Skeletal muscle cell (primary cell): ENCODE measurements at regions not wholly inside any gene's neighbourhood (a gene's known extent, or its start where the extent isn't known, plus 50 kb on each side); places are given as distances from the start of the nearest gene placed in this dataset.
"Not testable (repeated sequence)": the region's sequence is repeated elsewhere in the genome, so short reads cannot be mapped to it uniquely, and the experiment has no call there.

Experiments
- DNase-seq: peaks from one replicate; pipeline ENCODE4 v3.0.0-alpha.2; 2010; ENCODE audit warnings: low read depth
- H3K4me3 ChIP-seq: 2 replicates; pipeline ENCODE4 v1.5.1; 2011; ENCODE audit warnings: low read depth, mild to moderate bottlenecking, control low read depth, low read length, moderate library complexity

DNA sequence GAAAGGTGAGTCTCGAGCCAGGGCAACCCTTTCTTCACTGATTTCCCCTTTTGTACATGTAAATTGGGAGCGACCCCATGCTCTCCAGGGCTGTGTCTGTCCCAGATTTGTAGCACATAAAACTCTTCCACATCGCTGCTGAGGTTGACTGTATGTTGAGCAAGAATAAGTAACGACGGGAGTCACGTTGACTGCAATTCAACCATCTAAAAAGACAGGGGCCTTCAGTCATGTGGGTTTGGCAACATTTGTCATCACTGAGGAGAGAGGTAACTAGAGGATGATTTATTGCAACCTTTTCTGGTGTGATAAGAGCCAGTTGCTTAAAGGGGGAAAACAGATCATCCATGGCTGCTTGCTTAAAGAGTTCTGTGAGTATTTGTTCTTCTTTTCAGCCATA, 159.4 kb upstream of the SULF2 start:
- DNase-seq: no peak
- no peak overlapping the region for H3K4me3 ChIP-seq

DNA sequence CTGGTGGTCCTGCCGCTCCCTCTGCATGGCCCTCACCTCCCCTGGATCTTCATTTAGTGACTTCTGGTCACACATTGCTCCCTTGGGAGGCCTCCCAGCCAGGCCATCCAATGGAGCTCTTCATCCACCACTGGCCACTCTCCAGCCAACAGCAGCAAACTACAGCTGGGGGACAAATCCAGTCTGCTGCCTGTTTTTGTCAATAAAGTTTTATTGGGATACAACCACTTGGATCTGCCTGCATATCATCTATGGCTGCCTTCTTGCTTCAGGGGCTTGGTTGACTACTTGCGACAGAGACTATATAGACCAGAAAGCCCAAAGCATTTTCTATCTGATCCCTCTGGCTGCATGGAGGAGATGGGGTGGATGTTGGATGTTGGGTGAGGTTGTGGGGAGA, 156.6 kb upstream of the SULF2 start:
- H3K4me3 ChIP-seq: no peak overlapping the region
- DNase-seq: no peak

DNA sequence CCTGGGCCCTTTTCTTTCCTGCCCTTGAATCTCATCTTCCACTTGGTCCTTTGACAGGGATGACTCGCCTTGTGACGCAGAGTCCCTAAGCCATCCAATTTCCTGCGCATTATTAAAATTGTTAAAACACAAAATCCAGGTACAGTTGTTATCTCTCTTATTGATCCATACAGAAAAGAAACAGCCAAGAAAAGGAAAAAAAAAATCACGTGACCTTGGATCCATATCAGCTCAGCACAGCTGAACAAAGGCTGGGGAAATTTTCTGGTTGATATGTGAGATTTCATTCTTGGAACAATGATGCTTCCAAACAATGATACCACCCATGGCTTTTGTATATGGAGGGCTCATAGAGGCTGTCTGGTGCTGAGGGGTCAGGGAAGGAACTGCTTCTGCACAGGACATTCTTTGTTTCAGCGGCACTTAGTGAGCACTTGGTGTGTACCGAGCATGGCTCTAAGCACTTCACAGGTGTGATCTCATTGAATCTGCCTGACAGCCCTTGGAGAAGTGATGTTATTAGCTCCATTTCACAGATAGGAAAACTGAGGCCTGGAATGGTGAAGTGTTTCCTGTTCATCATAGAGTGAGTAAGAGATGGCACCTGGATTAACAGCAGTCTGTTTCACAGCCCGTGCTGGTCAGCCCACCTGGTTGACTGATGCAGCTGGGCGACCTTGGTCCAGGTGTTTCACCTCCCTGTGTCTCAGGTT, 155.0 kb upstream of the SULF2 start:
- no peak for DNase-seq

DNA sequence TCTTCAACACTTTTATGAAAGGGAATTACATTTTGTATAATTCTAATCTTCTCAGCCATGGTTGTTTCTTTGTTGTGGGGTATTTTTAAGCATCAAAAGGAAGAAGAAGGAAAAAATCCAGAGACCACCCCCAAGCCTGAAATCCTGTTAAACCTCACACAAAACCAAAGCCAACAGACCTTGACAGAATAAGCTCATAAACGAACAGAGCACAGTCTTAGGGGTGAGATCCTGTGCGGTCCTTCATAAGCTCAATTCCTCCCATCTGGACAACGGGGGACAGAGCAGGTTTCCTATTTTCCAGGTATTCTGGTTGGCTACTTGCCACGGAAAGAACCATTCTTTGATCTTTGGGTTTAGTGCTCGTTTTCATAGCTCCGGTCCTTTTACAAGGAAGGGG, 151.3 kb upstream of the SULF2 start:
- H3K4me3 ChIP-seq: no peak overlapping the region
- DNase-seq: no peak

More for the DNA sequence above, 155.0 kb upstream of the SULF2 start:
- no peak overlapping the region for H3K4me3 ChIP-seq

DNA sequence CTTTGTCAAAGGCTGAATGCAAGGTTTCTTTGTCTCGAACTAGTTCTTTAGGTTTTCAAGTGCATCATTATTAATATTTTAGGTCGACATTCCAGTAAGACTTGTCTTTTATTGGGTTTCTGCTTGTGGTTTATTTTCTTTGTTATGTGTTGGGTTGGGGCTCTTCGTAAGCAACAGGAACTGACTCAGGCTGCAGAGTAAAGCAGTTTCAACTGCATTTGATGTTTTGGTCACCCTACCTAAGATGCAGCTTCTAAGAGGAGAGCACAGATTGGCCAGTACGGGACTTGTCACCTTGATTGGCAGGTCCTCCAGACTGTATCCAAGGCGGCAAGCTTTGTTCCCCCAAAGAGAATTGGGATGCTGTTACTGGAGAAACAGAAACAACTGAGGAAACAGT, 149.5 kb upstream of the SULF2 start:
- no peak for DNase-seq
- H3K4me3 ChIP-seq: no peak overlapping the region

DNA sequence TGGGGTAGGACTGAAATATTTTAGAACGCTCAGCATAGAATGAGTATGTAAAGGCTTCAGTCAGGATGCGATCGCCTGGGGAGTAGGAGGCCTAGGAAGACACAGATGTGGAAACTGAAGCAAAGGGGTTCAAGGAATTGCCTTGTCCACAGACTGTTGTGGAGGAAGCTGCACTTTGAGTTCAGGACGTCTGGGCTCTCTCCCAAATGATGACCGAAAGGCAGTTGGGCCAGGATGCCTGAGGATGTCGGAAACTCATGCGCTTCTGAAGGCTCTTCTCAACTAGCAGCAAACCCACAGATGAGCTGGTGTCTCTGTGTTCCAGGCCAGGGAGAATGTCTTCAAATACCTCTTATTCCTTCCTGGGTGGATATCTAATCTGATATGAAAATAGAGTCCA, 146.2 kb upstream of the SULF2 start:
- no peak overlapping the region for H3K4me3 ChIP-seq
- no peak for DNase-seq

DNA sequence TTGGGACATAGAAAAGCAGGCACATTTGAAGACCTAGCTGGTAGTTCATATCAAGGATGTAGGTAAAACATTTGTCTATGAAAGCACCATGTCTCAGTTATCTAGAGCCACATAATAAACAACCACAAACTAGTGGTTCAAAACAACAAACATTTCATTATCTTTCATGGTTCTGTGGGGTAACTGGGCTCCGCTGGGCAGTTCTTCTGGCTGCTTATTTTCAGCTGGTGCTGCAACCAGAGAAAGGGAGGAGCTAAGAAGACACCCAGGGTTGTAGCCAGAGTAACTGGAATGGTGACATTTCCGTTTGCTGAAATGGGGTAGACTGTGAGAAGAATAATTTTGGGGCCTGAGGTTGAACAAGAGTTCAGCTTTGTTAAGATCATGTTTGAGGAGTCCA, 145.7 kb upstream of the SULF2 start:
- no peak for DNase-seq
- no peak overlapping the region for H3K4me3 ChIP-seq

DNA sequence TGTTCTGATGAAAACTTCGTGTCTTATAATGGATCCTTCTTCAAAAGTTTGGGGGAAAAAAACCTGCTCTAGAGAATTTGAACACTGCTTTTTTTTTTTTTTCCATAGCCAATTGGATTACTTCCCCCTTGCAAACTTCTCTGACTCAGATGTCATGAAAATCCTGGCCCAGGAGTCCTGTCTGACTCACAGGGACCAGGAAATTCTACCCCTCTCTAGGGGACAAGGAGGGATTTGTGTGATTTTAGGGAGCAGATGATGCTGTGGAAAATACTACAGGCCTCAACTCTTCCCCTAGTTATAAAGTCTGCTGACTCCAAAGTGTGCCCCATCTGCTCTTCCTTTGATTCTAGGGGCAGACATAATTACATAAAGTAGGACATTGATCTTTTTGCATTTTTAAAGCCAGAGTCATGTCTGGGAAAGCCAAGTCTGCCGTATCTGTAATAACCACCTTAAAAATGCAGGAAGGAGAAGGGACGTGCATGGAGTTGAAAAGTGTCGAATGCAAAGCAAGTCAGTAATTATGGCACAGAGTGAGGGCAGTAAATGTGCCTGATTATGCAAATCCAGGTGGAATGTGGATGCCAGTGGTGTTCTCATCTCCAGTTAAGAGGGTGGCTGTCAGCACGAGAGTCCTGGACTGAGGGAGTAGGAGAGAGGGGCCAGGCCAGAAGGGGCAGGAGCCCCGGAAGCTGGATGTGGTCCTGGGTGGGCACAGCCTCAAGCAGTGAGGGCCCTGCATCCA, 144.3 kb upstream of the SULF2 start:
- DNase-seq: peak; percentile 74
- no peak overlapping the region for H3K4me3 ChIP-seq

DNA sequence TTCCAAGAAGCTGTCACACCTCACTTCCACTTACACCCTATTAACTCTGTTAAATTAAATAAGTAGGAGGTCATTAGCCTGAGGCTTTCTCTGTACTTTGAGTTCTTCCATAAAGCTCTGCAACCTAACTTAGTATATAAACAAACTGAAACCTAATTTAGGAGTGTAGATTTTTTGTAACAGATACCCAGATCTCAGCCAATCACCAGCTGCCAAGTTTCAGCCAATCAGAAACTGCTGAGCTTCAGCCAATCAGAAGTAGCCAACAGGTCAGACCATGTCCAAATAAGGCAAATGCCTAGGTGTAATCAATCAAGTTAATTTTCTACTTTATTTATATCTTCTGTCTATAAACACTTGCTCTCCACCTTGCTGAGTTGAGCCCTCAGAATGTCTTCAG, 142.7 kb upstream of the SULF2 start:
- DNase-seq: no peak
- no peak overlapping the region for H3K4me3 ChIP-seq

DNA sequence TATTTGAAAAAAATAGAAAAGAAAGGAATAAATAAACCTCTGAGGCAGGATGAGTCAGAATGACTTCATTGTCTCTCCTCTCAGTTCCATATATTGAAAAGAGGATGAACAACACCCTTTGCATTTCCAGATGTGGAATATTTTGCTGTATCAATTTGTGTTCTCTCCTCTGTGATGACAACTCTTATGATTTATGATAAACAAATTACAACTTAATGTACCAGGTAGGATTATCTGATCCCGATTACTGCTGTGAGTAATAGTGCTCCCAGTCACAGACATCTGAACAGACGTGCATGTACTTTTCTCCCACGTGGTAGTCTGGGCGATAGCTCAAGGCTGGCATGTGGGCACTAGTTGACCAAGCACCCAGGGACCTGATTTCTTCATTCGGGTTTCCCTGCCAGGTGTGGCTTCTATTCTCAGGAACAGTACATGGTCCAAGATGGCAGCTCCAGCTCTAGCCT, 142.1 kb upstream of the SULF2 start:
- DNase-seq: peak; percentile 25
- no peak overlapping the region for H3K4me3 ChIP-seq

DNA sequence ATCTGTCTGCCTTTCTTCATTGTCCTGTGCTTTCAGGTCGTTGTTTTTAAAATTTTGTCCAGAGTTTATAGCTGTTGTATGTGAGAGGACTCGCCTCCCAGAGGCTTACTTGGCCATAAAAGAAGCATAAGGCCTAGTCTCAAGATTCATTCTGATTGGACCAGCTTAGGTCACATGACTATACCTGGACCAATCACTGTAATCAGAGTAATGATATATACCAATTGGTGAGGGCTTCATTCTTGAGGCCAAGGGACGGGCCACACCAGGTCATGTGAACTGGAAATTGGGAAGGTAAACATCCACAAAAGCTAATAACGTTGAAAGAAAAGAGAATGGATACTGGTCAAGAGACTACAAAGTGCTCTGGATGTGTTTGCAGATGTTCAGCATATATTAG, 141.4 kb upstream of the SULF2 start:
- H3K4me3 ChIP-seq: no peak overlapping the region
- no peak for DNase-seq

DNA sequence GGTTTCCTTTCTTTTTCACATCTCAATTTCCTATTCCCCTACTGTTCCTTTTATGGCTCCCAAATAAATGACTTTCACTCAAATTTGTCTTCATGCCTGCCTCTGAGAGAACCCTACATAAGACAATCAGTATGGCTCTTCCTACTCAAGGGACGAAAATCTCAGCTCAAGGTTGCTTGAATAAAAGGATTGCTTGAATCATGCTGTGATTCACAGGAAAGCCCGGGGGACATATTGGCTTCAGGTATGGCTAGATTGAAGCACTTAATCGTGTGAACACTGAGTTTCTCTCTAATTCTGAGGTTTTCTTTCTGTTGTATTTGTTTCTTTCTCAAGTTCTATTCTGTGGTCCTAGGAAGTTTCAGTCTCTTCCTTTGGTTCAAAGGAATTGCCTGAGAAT, 140.3 kb upstream of the SULF2 start:
- no peak for DNase-seq
- H3K4me3 ChIP-seq: no peak overlapping the region

DNA sequence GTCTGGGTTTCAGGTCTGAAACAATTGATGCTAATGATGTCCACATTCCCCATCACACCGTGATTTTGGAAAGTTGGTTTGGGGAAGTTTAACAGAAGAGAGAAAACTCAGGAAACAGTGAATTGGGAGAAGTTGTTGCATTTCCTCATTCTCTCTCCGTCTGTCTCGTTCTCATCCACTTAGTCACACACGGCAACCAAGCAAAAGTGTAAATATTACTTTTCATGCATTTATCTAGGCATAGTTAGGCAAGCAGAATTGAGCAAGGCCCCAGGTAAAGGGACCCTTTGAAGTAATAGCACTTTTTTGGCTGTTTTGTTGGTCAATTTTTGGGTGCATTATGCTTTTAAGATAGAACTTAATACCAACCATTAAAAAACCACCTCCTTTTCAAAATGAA, 137.0 kb upstream of the SULF2 start:
- no peak overlapping the region for H3K4me3 ChIP-seq
- DNase-seq: no peak

DNA sequence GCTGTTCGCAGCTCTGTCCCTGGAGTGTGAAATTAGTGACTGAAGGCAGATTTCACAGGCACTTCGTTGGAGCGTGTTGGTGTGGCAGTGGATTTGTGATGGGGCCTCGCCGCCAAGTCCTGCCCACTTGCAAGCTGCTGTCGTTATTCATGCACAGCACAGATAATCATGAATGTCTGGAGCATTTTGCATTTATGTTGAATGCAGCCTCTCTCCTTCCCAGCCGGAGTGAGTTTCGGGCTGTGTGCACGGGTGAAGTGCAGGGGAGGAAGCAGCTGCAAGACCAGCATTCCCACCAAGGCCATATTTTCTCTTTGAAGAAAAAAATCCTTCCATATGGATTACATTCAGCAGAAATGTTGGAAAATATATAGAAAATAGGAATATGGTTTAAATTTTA, 136.5 kb upstream of the SULF2 start:
- not testable (repeated sequence) for DNase-seq, H3K4me3 ChIP-seq

DNA sequence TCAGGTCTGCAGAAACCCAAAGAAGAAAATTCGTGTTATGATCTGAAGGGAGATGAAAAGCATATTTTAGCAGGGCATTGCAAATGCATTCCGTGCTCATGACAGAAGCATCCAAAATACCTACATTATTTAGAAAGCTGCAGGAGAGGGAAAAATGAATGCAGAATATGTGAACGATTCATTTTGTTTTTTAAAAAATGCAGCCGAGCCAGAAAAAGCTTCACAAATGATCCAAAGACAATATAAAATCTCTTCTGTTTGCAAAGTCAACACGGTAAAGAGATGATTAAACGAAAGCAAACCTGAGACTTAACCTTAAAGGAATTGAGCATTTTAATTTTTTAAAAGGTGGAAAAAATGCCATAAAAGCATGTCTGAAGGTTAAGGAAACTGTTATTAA, 136.1 kb upstream of the SULF2 start:
- no peak overlapping the region for H3K4me3 ChIP-seq
- no peak for DNase-seq

DNA sequence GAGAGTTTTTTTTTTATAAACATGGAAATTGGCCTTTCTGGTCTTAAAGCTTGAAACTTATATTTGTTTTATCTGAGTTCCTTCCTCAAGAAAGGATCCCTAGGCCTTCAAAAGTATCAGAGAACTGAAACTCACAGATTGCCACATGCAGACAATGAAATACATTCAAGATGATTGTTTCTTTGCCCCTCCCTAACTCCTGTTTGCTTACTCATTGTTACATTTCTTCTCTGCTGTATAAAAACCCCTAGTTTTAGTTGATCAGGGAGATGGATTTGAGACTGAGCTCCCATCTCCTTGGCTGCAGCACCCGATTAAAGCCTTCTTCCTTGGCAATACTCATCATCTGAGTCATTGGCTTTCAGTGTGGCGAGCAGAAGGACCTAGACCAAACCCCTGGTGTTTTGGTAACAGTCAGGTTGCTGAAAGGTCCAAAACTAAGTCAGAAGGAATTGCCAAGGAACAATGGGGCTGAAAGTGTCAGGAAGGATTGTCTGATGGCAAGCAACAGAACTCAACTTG, 132.3 kb upstream of the SULF2 start:
- DNase-seq: no peak
- no peak overlapping the region for H3K4me3 ChIP-seq

DNA sequence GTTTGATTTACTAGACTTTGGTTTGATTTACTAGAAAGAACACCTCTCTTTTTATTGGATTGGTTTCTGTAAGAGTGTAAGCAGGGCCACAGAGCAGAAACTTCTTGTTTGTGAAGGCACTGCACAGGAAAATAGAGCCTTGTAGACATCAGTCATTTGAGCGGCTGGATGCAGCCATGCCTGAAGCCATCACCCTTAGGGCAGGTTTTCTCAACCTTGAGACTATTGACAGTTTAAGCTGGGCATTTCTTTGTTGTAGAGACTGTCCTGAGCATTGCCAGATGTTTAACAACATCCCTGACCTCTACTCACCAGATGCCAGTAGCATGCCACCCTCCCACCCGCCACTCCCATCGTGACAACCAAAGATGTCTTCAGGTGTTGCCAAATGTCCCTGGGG, 130.2 kb upstream of the SULF2 start:
- no peak overlapping the region for H3K4me3 ChIP-seq
- DNase-seq: no peak

DNA sequence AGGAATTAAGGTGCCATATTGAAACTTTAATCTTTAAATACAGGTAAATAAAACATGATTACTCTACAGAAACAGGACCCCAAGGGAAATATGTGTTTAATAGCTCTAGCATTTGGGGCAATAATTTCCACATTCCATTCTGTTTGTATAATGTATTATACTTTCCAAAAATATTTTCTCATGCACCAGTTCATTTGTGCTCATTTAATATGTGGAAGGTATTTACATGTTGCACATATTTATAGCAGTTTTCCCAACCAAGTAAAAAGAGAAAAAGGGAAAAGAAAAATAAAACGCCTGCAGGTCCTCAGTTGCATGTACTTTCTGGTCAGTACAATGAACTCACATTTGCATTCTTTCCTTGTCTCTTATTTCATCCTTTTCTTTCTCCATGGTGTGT, 129.5 kb upstream of the SULF2 start:
- DNase-seq: no peak
- H3K4me3 ChIP-seq: no peak overlapping the region

DNA sequence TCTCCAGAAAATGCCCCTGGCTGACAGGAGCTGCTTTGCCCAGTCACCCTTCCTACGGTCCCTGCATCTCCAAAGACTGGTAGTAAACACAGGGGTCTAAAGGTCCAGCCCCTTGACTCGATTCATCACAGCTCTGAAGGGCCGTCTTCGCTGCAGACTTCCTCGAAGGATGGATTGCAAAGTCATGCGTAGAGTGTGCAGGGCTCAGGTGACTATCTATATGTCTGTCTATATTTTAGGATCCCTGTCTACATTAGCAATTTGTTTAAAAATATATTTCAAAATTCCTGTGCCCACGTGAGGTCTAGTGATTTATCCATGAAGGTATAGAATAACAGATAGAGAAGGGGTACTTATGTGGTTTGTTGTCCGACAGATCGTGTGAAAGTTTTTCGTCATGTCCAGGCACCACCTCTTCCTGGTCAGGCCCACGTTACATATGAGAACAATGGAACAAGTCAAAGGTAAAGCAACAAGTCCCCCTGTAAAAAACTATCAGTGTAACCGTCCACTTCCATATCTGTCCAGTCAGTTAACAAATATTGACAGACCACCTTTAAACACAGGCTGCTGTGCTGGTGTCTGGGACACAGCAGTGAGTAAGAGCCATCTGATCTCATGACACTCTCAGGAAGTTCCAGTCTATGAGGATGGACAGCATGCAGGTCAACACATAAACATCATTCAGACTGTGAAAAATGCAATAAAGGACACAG, 127.7 kb upstream of the SULF2 start:
- H3K4me3 ChIP-seq, DNase-seq: not testable (repeated sequence)

DNA sequence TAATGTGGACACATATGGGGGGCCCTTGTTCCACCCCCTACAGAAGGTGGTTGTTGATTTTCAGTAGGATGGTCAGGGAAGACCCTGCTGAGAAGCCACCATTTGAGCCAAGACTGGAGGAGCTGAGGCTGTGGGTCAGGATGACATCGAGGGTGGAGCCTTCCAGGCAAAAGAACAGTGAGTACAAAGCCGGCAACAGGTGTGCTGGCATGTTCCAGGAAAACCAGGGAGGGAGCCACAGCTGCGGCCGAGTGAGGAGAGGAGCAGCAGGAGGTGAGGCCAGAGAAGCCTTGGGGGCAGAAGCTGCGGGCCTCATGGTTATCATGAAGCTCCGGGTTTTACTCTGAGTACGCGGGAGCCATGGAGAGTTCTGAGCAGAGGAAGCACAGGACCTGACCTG, 126.9 kb upstream of the SULF2 start:
- not testable (repeated sequence) for H3K4me3 ChIP-seq, DNase-seq
